IMR-90 (cell line): ENCODE measurements at regions not wholly inside any gene's neighbourhood (a gene's known extent, or its start where the extent isn't known, plus 50 kb on each side); places are given as distances from the start of the nearest gene placed in this dataset.

Experiments used
- ATAC-seq: fragments of 200-7000 bp; cut with Tn5 transposase; 2 replicates; pipeline ENCODE4 v1.9.1; 2020; ENCODE audit warnings: low read depth, mild to moderate bottlenecking, moderate library complexity
- BruUV-seq: library from RNA; stranded (reverse); fragments of 400-500 nt; replicated peaks from 2 replicates; lab custom pipeline; 2021; lab: Mats Ljungman, UMichigan
- CTCF ChIA-PET: fragments of 300-600 bp; formaldehyde crosslinking; extraction: SDS; loops from one replicate; lab custom pipeline; 2021; ENCODE audit warnings: antibody characterized with exemption; lab: Yijun Ruan, JAX
- POLR2A ChIA-PET: fragments of 300-600 bp; sonication (Branson Sonifier 250); formaldehyde crosslinking; loops from one replicate; lab custom pipeline; 2022; ENCODE audit warnings: antibody characterized with exemption; ENCODE audit not compliant: unreplicated experiment; lab: Charles Lee
- DNase-seq: peaks from one replicate; pipeline ENCODE4 v3.0.0; 2013
- H2AFZ ChIP-seq: replicated peaks from 2 replicates; pipeline ENCODE3; 2013; ENCODE audit warnings: low read length, mild to moderate bottlenecking; ENCODE audit not compliant: poor library complexity
- H2AK5ac ChIP-seq: 2 replicates; pipeline ENCODE4 v1.6.1; 2013; ENCODE audit warnings: low read depth, low read length, inconsistent platforms
- H2AK9ac ChIP-seq: replicated peaks from 2 replicates; pipeline ENCODE3; 2013; ENCODE audit warnings: mild to moderate bottlenecking, low read depth, low read length, moderate library complexity; ENCODE audit not compliant: poor library complexity
- H2BK120ac ChIP-seq: 2 replicates; pipeline ENCODE4 v1.6.1; 2013; ENCODE audit warnings: low read depth, low read length, inconsistent platforms
- H2BK15ac ChIP-seq: 3 replicates; pipeline ENCODE4 v1.6.1; 2013; ENCODE audit warnings: low read depth, low read length, inconsistent platforms
- H2BK20ac ChIP-seq: 2 replicates; pipeline ENCODE4 v1.6.1; 2013; ENCODE audit warnings: low read depth, mild to moderate bottlenecking, inconsistent platforms, low read length, moderate library complexity
- H2BK5ac ChIP-seq: 2 replicates; pipeline ENCODE4 v1.6.1; 2013; ENCODE audit warnings: mild to moderate bottlenecking, low read depth, low read length, inconsistent platforms; ENCODE audit not compliant: poor library complexity, severe bottlenecking
- H3K14ac ChIP-seq: replicated peaks from 2 replicates; pipeline ENCODE4 v1.6.1; 2013; ENCODE audit warnings: low read depth, low read length, inconsistent platforms
- H3K18ac ChIP-seq: 2 replicates; pipeline ENCODE4 v1.6.1; 2013; ENCODE audit warnings: low read depth, low read length, control low read depth
- H3K23ac ChIP-seq: 2 replicates; pipeline ENCODE4 v1.6.1; 2013; ENCODE audit warnings: low read depth, low read length, inconsistent platforms
- H3K27ac ChIP-seq: 2 replicates; pipeline ENCODE4 v1.5.1; 2013; ENCODE audit warnings: mild to moderate bottlenecking, control low read depth, low read length; ENCODE audit not compliant: insufficient read depth
- H3K27me3 ChIP-seq: 2 replicates; pipeline ENCODE4 v1.6.1; 2013; ENCODE audit warnings: low read length; ENCODE audit not compliant: control insufficient read depth, insufficient read depth
- H3K36me3 ChIP-seq: 2 replicates; pipeline ENCODE4 v1.6.1; 2013; ENCODE audit warnings: low read length, mixed read lengths; ENCODE audit not compliant: control insufficient read depth, insufficient read depth
- H3K4ac ChIP-seq: 2 replicates; pipeline ENCODE4 v1.6.1; 2013; ENCODE audit warnings: low read depth, low read length, inconsistent platforms
- H3K4me1 ChIP-seq: 2 replicates; pipeline ENCODE4 v1.6.1; 2013; ENCODE audit warnings: low read length, mixed read lengths; ENCODE audit not compliant: control insufficient read depth, insufficient read depth
- H3K4me2 ChIP-seq: 2 replicates; pipeline ENCODE4 v1.6.1; 2013; ENCODE audit warnings: low read depth, mild to moderate bottlenecking, control low read depth, low read length, moderate library complexity
- H3K4me3 ChIP-seq: 2 replicates; pipeline ENCODE4 v1.5.1; 2013; ENCODE audit warnings: low read depth, mild to moderate bottlenecking, control low read depth, low read length, moderate library complexity; ENCODE audit not compliant: insufficient read depth
- H3K56ac ChIP-seq: 2 replicates; pipeline ENCODE4 v1.6.1; 2013; ENCODE audit warnings: low read length, inconsistent platforms; ENCODE audit not compliant: insufficient read depth; ENCODE audit errors: extremely low read depth
- H3K79me1 ChIP-seq, 2 experiments: 2 replicates each; pipeline ENCODE4 v1.6.1; 2013; ENCODE audit warnings: low read length in 2 of 2, inconsistent platforms in 1 of 2, low read depth in 1 of 2
- H3K9ac ChIP-seq: 2 replicates; pipeline ENCODE4 v1.6.1; 2013; ENCODE audit warnings: low read depth, low read length, control low read depth
- H3K9me1 ChIP-seq: 2 replicates; pipeline ENCODE4 v1.6.1; 2013; ENCODE audit warnings: low read length, inconsistent platforms; ENCODE audit not compliant: insufficient read depth
- H3K9me3 ChIP-seq: 2 replicates; pipeline ENCODE4 v1.6.1; 2013; ENCODE audit warnings: low read length; ENCODE audit not compliant: control insufficient read depth, insufficient read depth
- H4K20me1 ChIP-seq: 2 replicates; pipeline ENCODE4 v1.6.1; 2013; ENCODE audit warnings: low read length, inconsistent platforms; ENCODE audit not compliant: insufficient read depth
- H4K5ac ChIP-seq: 2 replicates; pipeline ENCODE4 v1.6.1; 2013; ENCODE audit warnings: mild to moderate bottlenecking, low read depth, low read length, control low read depth
- H4K8ac ChIP-seq, 2 experiments: 2 replicates each; pipeline ENCODE4 v1.6.1; 2013; ENCODE audit warnings: low read depth in 2 of 2, low read length in 2 of 2, control low read depth in 1 of 2, inconsistent platforms in 1 of 2
- H4K91ac ChIP-seq: 2 replicates; pipeline ENCODE4 v1.6.1; 2013; ENCODE audit warnings: low read depth, low read length, inconsistent platforms; ENCODE audit not compliant: insufficient read depth
- ELK1 ChIP-seq: fragments of 150-350 bp; IDR thresholded peaks from 2 replicates; pipeline ENCODE4 v1.6.1; 2016; ENCODE audit warnings: low read depth, mild to moderate bottlenecking, low read length, moderate library complexity, borderline replicate concordance
- FOS ChIP-seq: fragments of 150-350 bp; IDR thresholded peaks from 2 replicates; pipeline ENCODE4 v1.6.1; 2016; ENCODE audit warnings: low read depth, low read length
- MAFK ChIP-seq: IDR thresholded peaks from 2 replicates; pipeline ENCODE4 v1.6.1; 2012; ENCODE audit warnings: low read depth, low read length, improper control_type of control experiment
- RAD21 ChIP-seq: IDR thresholded peaks from 2 replicates; pipeline ENCODE4 v1.6.1; 2012; ENCODE audit warnings: low read length, improper control_type of control experiment
- SMC3 ChIP-seq: fragments of 150-350 bp; IDR thresholded peaks from 2 replicates; pipeline ENCODE4 v1.6.1; 2016; ENCODE audit warnings: low read depth, mild to moderate bottlenecking, antibody characterized with exemption, low read length, moderate library complexity
- WGBS, 2 experiments: methylation state at CpG; one replicate each; pipeline versions ENCODE4 v1.1.5 to v1.1.7; 2013; ENCODE audit warnings: missing lambda C conversion rate in 2 of 2; ENCODE audit not compliant: insufficient read length in 1 of 2; ENCODE audit errors: extremely low coverage in 2 of 2; 5-methylcytosine and 5-hydroxymethylcytosine counted together
- dilution Hi-C: fragments of 300-500 bp; cut with HindIII; formaldehyde crosslinking; loops from one replicate; pipeline ENCODE4 v1.14.3; 2018; ENCODE audit warnings: low sequenced_read_pairs; ENCODE audit not compliant: unreplicated experiment
- in situ Hi-C: fragments of 300-500 bp; cut with MboI; formaldehyde crosslinking; loops from 3 replicates; pipeline ENCODE4 v1.14.3; 2019; ENCODE audit warnings: low sequenced_read_pairs, inconsistent platforms, mixed read lengths
- intact Hi-C: fragments of 100-400 bp; cut with micrococcal nuclease; formaldehyde crosslinking; loops from 2 replicates; pipeline ENCODE4 v1.10.0; 2022
- TF ChIP-seq, protein P1 (sequence below): fragments of 150-350 bp; IDR thresholded peaks from 2 replicates; pipeline ENCODE4 v1.6.1; 2017; ENCODE audit warnings: mild to moderate bottlenecking, antibody characterized with exemption, low read length, low read depth

GRCh38 chr4:160021870-160022269 lies 919.0 kb downstream of the RAPGEF2 start:
- TF ChIP-seq ELK1 (no peak), RAD21 (no peak), FOS (no peak), MAFK (no peak), SMC3 (no peak)
- TF ChIP-seq, protein P1, sequence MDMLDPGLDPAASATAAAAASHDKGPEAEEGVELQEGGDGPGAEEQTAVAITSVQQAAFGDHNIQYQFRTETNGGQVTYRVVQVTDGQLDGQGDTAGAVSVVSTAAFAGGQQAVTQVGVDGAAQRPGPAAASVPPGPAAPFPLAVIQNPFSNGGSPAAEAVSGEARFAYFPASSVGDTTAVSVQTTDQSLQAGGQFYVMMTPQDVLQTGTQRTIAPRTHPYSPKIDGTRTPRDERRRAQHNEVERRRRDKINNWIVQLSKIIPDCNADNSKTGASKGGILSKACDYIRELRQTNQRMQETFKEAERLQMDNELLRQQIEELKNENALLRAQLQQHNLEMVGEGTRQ = no peak
- H3K18ac ChIP-seq = no peak overlapping the region
- H3K4me3 ChIP-seq = no peak overlapping the region
- H4K20me1 ChIP-seq = no peaks in the 10 kb centered on the region
- H4K5ac ChIP-seq = no peak overlapping the region
- no CpG with 5 or more reads among the region's 1 CpG for WGBS, 2 experiments
- no peak overlapping the region for H2AK9ac ChIP-seq
- no peak overlapping the region for H3K56ac ChIP-seq
- ChIA-PET CTCF (no interaction called here), POLR2A (no interaction called here)
- no peak for ATAC-seq
- no peak for DNase-seq
- dilution Hi-C loops (no loop called here), in situ Hi-C loops (no loop called here), intact Hi-C loops (no loop called here)
- no peak overlapping the region for H2AFZ ChIP-seq
- H3K14ac ChIP-seq = no peak overlapping the region
- H3K36me3 ChIP-seq = no peaks in the 10 kb centered on the region
- no peaks in the 10 kb centered on the region for H3K79me1 ChIP-seq
- H3K4me2 ChIP-seq = no peak overlapping the region
- no peaks in the 10 kb centered on the region for H3K4me1 ChIP-seq
- H3K9me1 ChIP-seq = no peaks in the 10 kb centered on the region
- no peak overlapping the region for H2BK120ac ChIP-seq
- no peak overlapping the region for H3K9ac ChIP-seq
- no peak overlapping the region for H4K91ac ChIP-seq
- H2BK15ac ChIP-seq = no peak overlapping the region
- H4K8ac ChIP-seq = no peak overlapping the region
- no peaks in the 10 kb centered on the region for H3K27me3 ChIP-seq
- H3K23ac ChIP-seq = no peak overlapping the region
- no peak overlapping the region for H3K4ac ChIP-seq
- H3K9me3 ChIP-seq = peaks cover 12% of the 10 kb centered on the region
- H3K27ac ChIP-seq = no peak overlapping the region
- H2BK20ac ChIP-seq = no peak overlapping the region
- no TSS peak for BruUV-seq
- H2BK5ac ChIP-seq = no peak overlapping the region
- no peak overlapping the region for H2AK5ac ChIP-seq
